Activated CD4-positive, alpha-beta memory T cell treated with anti-CD3 and anti-CD28 coated beads, Interleukin-2, amount 10 ng/mL, durations not matched to agents 7 days and 5 days (primary cell): ENCODE measurements at regions not wholly inside any gene's neighbourhood (a gene's known extent, or its start where the extent isn't known, plus 50 kb on each side); places are given as distances from the start of the nearest gene placed in this dataset.

Experiments
- CTCF ChIA-PET: fragments of 350-600 bp; sonication (Branson Sonifier 250); formaldehyde crosslinking; loops from one replicate; lab custom pipeline; 2021; ENCODE audit warnings: antibody characterized with exemption, inconsistent platforms; lab: Charles Lee
- POLR2A ChIA-PET: fragments of 350-600 bp; sonication (Branson Sonifier 250); formaldehyde crosslinking; loops from one replicate; lab custom pipeline; 2021; ENCODE audit warnings: antibody characterized with exemption; lab: Charles Lee
- DNase-seq: peaks from one replicate; pipeline ENCODE4 v3.0.0-alpha.2; 2020
- H3K27ac Mint-ChIP-seq: one replicate; pipeline ENCODE4 v1.8.0; 2021; ENCODE audit warnings: mild to moderate bottlenecking, mixed read lengths
- H3K27me3 Mint-ChIP-seq: one replicate; pipeline ENCODE4 v1.8.0; 2021; ENCODE audit warnings: mixed read lengths
- H3K36me3 Mint-ChIP-seq: one replicate; pipeline ENCODE4 v1.8.0; 2021; ENCODE audit warnings: low read depth, mixed read lengths
- H3K4me1 Mint-ChIP-seq: one replicate; pipeline ENCODE4 v1.8.0; 2021; ENCODE audit warnings: mixed read lengths
- H3K4me3 Mint-ChIP-seq: one replicate; pipeline ENCODE4 v1.8.0; 2021; ENCODE audit warnings: mild to moderate bottlenecking, mixed read lengths
- H3K9me3 Mint-ChIP-seq: one replicate; pipeline ENCODE4 v1.8.0; 2021; ENCODE audit warnings: mixed read lengths

GRCh38 chr1:106189780-106190179 lies 866.7 kb upstream of the PRMT6 start:
- Mint-ChIP-seq H3K36me3 (no peaks in the 10 kb centered on the region), H3K27me3 (no peaks in the 10 kb centered on the region), H3K27ac (no peak overlapping the region), H3K9me3 (peaks cover 16% of the 10 kb centered on the region), H3K4me1 (no peaks in the 10 kb centered on the region), H3K4me3 (no peak overlapping the region)
- CTCF ChIA-PET: no interaction called here
- no peak for DNase-seq
- POLR2A ChIA-PET: no interaction called here

DNA sequence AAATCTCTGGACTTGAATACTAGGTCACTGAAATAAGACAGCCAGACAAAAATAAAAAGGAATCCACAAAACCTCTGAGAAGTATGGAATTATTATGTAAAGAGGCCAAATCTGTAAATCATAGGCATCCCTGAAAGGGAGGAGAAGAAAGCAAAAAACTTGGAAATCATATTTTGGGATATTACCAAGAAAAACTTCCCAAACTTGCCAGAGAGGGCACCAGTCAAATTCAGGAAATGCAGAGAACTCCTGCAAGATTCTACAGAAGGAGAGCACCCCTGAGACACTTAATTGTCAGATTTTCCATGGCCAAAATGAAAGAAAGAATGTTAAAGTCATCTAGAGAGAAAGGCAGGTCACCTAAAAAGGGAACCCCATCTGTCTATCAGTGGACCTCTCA lies 862.3 kb upstream of the PRMT6 start:
- Mint-ChIP-seq H3K4me3 (no peak overlapping the region), H3K27me3 (no peaks in the 10 kb centered on the region), H3K9me3 (peaks cover 22% of the 10 kb centered on the region), H3K27ac (no peak overlapping the region), H3K36me3 (no peaks in the 10 kb centered on the region), H3K4me1 (no peaks in the 10 kb centered on the region)
- ChIA-PET CTCF (no interaction called here), POLR2A (no interaction called here)
- DNase-seq: no peak

DNA sequence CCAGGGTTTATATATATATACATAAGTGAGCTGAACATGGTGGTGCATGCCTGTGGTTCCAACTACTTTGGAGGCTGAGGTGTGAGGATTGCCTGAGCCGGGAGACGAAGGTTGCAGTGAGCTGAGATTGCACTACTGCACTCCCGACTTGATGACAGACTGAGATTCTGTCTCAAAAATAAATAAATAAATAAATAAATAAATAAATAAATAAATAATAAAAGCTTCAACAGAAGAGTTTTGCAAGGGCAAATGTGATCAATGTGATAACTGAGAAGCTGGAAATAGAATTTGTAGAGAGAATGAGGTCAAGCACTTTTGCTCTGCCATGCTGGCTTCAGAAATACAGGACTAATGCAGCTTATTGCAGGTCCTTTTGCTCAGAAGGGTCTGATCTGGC lies 855.8 kb upstream of the PRMT6 start:
- no peaks in the 10 kb centered on the region for H3K4me1 Mint-ChIP-seq
- H3K27ac Mint-ChIP-seq: no peak overlapping the region
- H3K36me3 Mint-ChIP-seq: no peaks in the 10 kb centered on the region
- CTCF ChIA-PET: no interaction called here
- no peak overlapping the region for H3K4me3 Mint-ChIP-seq
- H3K9me3 Mint-ChIP-seq: peaks cover 3% of the 10 kb centered on the region
- H3K27me3 Mint-ChIP-seq: no peaks in the 10 kb centered on the region
- no peak for DNase-seq
- POLR2A ChIA-PET: no interaction called here

GRCh38 chr1:106207185-106207584 lies 849.3 kb upstream of the PRMT6 start:
- H3K36me3 Mint-ChIP-seq: no peaks in the 10 kb centered on the region
- CTCF ChIA-PET: no interaction called here
- no peaks in the 10 kb centered on the region for H3K4me1 Mint-ChIP-seq
- no peak for DNase-seq
- no peak overlapping the region for H3K27ac Mint-ChIP-seq
- H3K9me3 Mint-ChIP-seq: peaks cover 5% of the 10 kb centered on the region
- H3K4me3 Mint-ChIP-seq: no peak overlapping the region
- POLR2A ChIA-PET: no interaction called here
- no peaks in the 10 kb centered on the region for H3K27me3 Mint-ChIP-seq

DNA sequence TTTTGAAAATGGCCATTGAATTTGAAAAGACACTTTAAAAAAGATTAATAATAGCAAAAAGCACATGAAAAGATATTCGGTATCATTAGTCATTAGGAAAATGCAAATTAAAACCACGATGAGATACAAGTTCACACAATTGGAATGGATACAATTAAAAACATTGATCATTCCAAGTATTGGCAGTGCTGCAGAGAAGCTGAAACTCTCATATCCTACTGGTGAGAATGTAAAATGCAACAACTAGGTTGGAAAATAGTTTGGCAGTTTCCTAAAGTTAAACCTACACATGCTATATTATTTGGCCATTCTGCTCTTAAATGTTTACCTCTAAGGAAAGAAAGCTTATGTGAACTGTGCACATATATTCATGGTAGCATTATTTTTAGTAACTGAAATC lies 838.7 kb upstream of the PRMT6 start:
- no peaks in the 10 kb centered on the region for H3K4me1 Mint-ChIP-seq
- no peaks in the 10 kb centered on the region for H3K36me3 Mint-ChIP-seq
- CTCF ChIA-PET: no interaction called here
- DNase-seq: no peak
- H3K9me3 Mint-ChIP-seq: no peaks in the 10 kb centered on the region
- no peaks in the 10 kb centered on the region for H3K27me3 Mint-ChIP-seq
- H3K4me3 Mint-ChIP-seq: no peak overlapping the region
- no peak overlapping the region for H3K27ac Mint-ChIP-seq
- POLR2A ChIA-PET: no interaction called here

DNA sequence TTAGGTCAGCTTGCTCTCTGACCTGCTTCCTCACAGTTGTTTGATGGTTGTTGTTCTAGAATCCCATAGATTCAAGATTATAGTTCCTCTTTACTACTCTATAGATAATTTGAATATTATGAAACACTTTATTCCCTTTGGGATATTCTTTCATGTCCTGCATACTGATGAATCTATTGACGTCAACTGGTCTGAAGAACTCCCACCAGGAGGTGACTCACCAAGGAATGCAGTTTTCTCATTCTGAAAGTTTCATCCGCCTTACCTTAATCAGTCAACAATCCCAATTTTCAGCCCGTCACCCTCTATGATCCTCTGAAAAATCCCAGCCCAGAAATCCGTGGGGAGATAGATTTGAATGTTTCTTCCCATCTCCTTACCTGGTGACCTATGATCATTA lies 834.1 kb upstream of the PRMT6 start:
- no peak overlapping the region for H3K4me3 Mint-ChIP-seq
- peaks cover 2% of the 10 kb centered on the region for H3K9me3 Mint-ChIP-seq
- ChIA-PET CTCF (no interaction called here), POLR2A (no interaction called here)
- H3K27me3 Mint-ChIP-seq: no peaks in the 10 kb centered on the region
- no peaks in the 10 kb centered on the region for H3K36me3 Mint-ChIP-seq
- DNase-seq: no peak
- H3K4me1 Mint-ChIP-seq: no peaks in the 10 kb centered on the region
- H3K27ac Mint-ChIP-seq: no peak overlapping the region

DNA sequence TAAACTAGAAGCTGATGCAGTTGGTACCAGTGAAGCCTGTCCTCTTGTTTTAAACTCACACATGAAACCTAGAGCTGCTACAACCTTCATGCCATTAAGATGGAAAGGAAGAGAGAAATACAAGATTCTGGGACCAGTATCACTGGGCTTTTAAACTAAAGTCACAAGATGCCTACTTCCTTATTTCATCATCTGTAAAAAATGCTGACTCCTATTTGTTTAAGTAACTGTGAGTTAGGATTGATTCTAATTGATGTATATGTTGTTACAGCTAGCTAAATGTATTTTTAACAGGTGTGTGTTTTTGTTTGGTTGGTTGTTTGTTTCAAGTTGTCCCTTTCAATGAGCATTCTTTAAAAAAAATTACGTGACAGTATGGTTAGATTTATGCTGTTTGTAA lies 833.3 kb upstream of the PRMT6 start:
- no peaks in the 10 kb centered on the region for H3K4me1 Mint-ChIP-seq
- H3K9me3 Mint-ChIP-seq: peaks cover 2% of the 10 kb centered on the region
- ChIA-PET CTCF (no interaction called here), POLR2A (no interaction called here)
- H3K27ac Mint-ChIP-seq: no peak overlapping the region
- H3K4me3 Mint-ChIP-seq: no peak overlapping the region
- H3K27me3 Mint-ChIP-seq: no peaks in the 10 kb centered on the region
- DNase-seq: no peak
- H3K36me3 Mint-ChIP-seq: no peaks in the 10 kb centered on the region

- CTCF ChIA-PET: no interaction called here
- DNase-seq: no peak
- H3K27me3 Mint-ChIP-seq: no peaks in the 10 kb centered on the region
- POLR2A ChIA-PET: no interaction called here
- H3K9me3 Mint-ChIP-seq: peaks cover 2% of the 10 kb centered on the region
- H3K27ac Mint-ChIP-seq: no peak overlapping the region
- H3K4me1 Mint-ChIP-seq: no peaks in the 10 kb centered on the region
- H3K36me3 Mint-ChIP-seq: no peaks in the 10 kb centered on the region
- no peak overlapping the region for H3K4me3 Mint-ChIP-seq
These were observed 832.0 kb upstream of the PRMT6 start for GRCh38 chr1:106224426-106224825.

GRCh38 chr1:106225403-106225802 lies 831.1 kb upstream of the PRMT6 start:
- peaks cover 2% of the 10 kb centered on the region for H3K9me3 Mint-ChIP-seq
- H3K27ac Mint-ChIP-seq: no peak overlapping the region
- POLR2A ChIA-PET: no interaction called here
- H3K4me3 Mint-ChIP-seq: no peak overlapping the region
- no peak for DNase-seq
- CTCF ChIA-PET: no interaction called here
- no peaks in the 10 kb centered on the region for H3K4me1 Mint-ChIP-seq
- no peaks in the 10 kb centered on the region for H3K36me3 Mint-ChIP-seq
- H3K27me3 Mint-ChIP-seq: no peaks in the 10 kb centered on the region

DNA sequence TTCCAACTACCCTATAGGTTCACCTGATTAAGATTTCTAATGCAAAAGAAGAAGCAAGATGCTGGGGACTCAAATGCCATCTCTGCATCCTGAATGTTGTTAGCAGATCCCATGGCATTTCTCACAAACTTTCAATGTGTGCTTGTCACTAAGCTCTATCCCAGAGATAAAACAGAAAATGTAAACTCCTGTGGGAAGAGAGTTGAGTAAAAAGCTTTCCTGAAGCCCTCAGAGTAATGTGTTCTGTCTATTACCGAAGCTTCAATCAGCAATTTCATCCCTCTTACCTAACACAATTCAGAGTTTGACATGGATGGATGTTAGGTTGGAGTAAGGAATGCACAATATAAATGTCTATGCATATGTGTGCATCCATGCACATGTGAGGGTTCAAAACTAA lies 829.9 kb upstream of the PRMT6 start:
- Mint-ChIP-seq H3K36me3 (no peaks in the 10 kb centered on the region), H3K4me3 (no peak overlapping the region), H3K9me3 (peaks cover 2% of the 10 kb centered on the region), H3K27me3 (no peaks in the 10 kb centered on the region), H3K4me1 (no peaks in the 10 kb centered on the region), H3K27ac (no peak overlapping the region)
- no peak for DNase-seq
- CTCF ChIA-PET: no interaction called here
- POLR2A ChIA-PET: no interaction called here

GRCh38 chr1:106232128-106232527 lies 824.3 kb upstream of the PRMT6 start:
- no peak overlapping the region for H3K4me3 Mint-ChIP-seq
- no peak overlapping the region for H3K27ac Mint-ChIP-seq
- POLR2A ChIA-PET: no interaction called here
- no peak for DNase-seq
- H3K27me3 Mint-ChIP-seq: no peaks in the 10 kb centered on the region
- CTCF ChIA-PET: no interaction called here
- H3K9me3 Mint-ChIP-seq: peaks cover 10% of the 10 kb centered on the region
- H3K4me1 Mint-ChIP-seq: no peaks in the 10 kb centered on the region
- no peaks in the 10 kb centered on the region for H3K36me3 Mint-ChIP-seq

GRCh38 chr1:106233511-106233910 lies 823.0 kb upstream of the PRMT6 start:
- DNase-seq: no peak
- H3K9me3 Mint-ChIP-seq: peaks cover 10% of the 10 kb centered on the region
- POLR2A ChIA-PET: no interaction called here
- H3K27ac Mint-ChIP-seq: no peak overlapping the region
- no peaks in the 10 kb centered on the region for H3K27me3 Mint-ChIP-seq
- CTCF ChIA-PET: no interaction called here
- H3K4me1 Mint-ChIP-seq: no peaks in the 10 kb centered on the region
- no peak overlapping the region for H3K4me3 Mint-ChIP-seq
- H3K36me3 Mint-ChIP-seq: no peaks in the 10 kb centered on the region

DNA sequence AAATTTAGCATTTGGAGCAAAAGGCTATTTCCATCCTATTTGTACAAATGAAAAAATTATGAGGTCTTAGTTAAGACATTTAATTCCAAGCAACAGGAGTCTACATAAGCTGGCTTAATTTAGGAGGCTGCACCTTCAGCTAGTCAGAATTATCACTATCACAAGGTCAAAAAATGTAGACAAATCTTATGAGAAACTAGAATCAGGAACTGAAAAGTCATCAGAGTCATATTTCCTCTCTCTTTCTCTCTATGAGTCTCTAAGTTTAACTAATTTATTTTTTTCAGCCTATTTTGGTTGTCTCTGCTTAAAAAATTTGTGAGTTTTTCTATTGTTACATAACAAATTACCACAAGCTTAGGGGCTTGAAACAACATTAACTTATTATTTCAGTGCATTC lies 807.1 kb upstream of the PRMT6 start:
- CTCF ChIA-PET: no interaction called here
- Mint-ChIP-seq H3K27ac (no peak overlapping the region), H3K4me3 (no peak overlapping the region), H3K36me3 (no peaks in the 10 kb centered on the region), H3K27me3 (no peaks in the 10 kb centered on the region), H3K9me3 (peaks cover 7% of the 10 kb centered on the region), H3K4me1 (no peaks in the 10 kb centered on the region)
- DNase-seq: no peak
- POLR2A ChIA-PET: no interaction called here

- no peaks in the 10 kb centered on the region for H3K4me1 Mint-ChIP-seq
These were observed 806.7 kb upstream of the PRMT6 start for GRCh38 chr1:106249810-106250209.

DNA sequence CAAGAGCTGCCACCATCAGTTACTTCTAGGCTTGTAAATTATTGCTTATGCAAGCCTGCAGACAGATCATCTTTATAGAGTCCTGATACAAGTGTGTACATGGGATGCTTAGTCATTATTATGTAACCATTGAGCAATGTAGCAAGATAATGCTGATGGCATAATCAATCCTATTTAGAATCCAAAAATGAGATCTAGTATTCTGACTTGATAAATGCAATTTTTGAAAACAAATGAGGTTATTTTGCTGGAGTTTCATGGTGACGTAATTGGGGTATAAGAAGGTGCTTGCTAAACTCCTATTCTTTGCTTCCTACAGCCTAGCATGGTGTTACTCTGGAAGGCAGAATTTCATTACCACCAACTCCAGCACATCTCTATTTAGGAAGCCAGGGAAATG lies 801.7 kb upstream of the PRMT6 start:
- POLR2A ChIA-PET: no interaction called here
- H3K4me3 Mint-ChIP-seq: no peak overlapping the region

More at GRCh38 chr1:106249810-106250209, 806.7 kb upstream of the PRMT6 start:
- H3K9me3 Mint-ChIP-seq: peaks cover 2% of the 10 kb centered on the region
- CTCF ChIA-PET: no interaction called here
- H3K36me3 Mint-ChIP-seq: no peaks in the 10 kb centered on the region
- DNase-seq: no peak
- no peak overlapping the region for H3K4me3 Mint-ChIP-seq
- no peak overlapping the region for H3K27ac Mint-ChIP-seq
- POLR2A ChIA-PET: no interaction called here
- H3K27me3 Mint-ChIP-seq: no peaks in the 10 kb centered on the region

More for the DNA sequence above, 801.7 kb upstream of the PRMT6 start:
- DNase-seq: no peak
- Mint-ChIP-seq H3K27ac (no peak overlapping the region), H3K9me3 (peaks cover 7% of the 10 kb centered on the region), H3K4me1 (no peaks in the 10 kb centered on the region), H3K36me3 (no peaks in the 10 kb centered on the region), H3K27me3 (no peaks in the 10 kb centered on the region)
- CTCF ChIA-PET: no interaction called here
